Ishikawa (cell line): ENCODE measurements at regions not wholly inside any gene's neighbourhood (a gene's known extent, or its start where the extent isn't known, plus 50 kb on each side); places are given as distances from the start of the nearest gene placed in this dataset.

Experiments used
- CEBPB ChIP-seq: IDR thresholded peaks from 2 replicates; pipeline ENCODE4 v1.6.1; 2012
- CREB1 ChIP-seq: IDR thresholded peaks from 2 replicates; pipeline ENCODE4 v1.6.1; 2012; ENCODE audit warnings: low read depth
- EGR1 ChIP-seq: IDR thresholded peaks from 2 replicates; pipeline ENCODE4 v1.6.1; 2012
- EP300 ChIP-seq: IDR thresholded peaks from 2 replicates; pipeline ENCODE4 v1.6.1; 2012; ENCODE audit warnings: borderline replicate concordance
- FOXM1 ChIP-seq: IDR thresholded peaks from 2 replicates; pipeline ENCODE4 v1.6.1; 2012; ENCODE audit warnings: low read depth, borderline replicate concordance
- MAX ChIP-seq: IDR thresholded peaks from 2 replicates; pipeline ENCODE4 v1.6.1; 2012
- NFIC ChIP-seq: IDR thresholded peaks from 2 replicates; pipeline ENCODE4 v1.6.1; 2012
- RAD21 ChIP-seq: IDR thresholded peaks from 2 replicates; pipeline ENCODE4 v1.6.1; 2012; ENCODE audit warnings: low read depth
- REST ChIP-seq: IDR thresholded peaks from 2 replicates; pipeline ENCODE4 v1.6.1; 2012; ENCODE audit warnings: low read depth, mild to moderate bottlenecking
- TAF1 ChIP-seq: IDR thresholded peaks from 2 replicates; pipeline ENCODE4 v1.6.1; 2012; ENCODE audit warnings: low read depth, mild to moderate bottlenecking
- TCF12 ChIP-seq: IDR thresholded peaks from 2 replicates; pipeline ENCODE4 v1.6.1; 2012; ENCODE audit warnings: low read depth
- TEAD4 ChIP-seq: IDR thresholded peaks from 2 replicates; pipeline ENCODE4 v1.6.1; 2012
- YY1 ChIP-seq: IDR thresholded peaks from 2 replicates; pipeline ENCODE4 v1.6.1; 2012; ENCODE audit warnings: low read depth
- ZBTB7A ChIP-seq: IDR thresholded peaks from 2 replicates; pipeline ENCODE4 v1.6.1; 2012; ENCODE audit warnings: low read depth
- TF ChIP-seq, protein P1 (sequence below): IDR thresholded peaks from 2 replicates; pipeline ENCODE4 v1.6.1; 2012

- TF ChIP-seq EGR1 (no peak), TCF12 (no peak), TAF1 (no peak), CEBPB (no peak), RAD21 (no peak), NFIC (no peak), YY1 (no peak), MAX (no peak), FOXM1 (no peak), ZBTB7A (no peak), EP300 (no peak), TEAD4 (no peak), CREB1 (no peak), REST (no peak)
- TF ChIP-seq, protein P1, sequence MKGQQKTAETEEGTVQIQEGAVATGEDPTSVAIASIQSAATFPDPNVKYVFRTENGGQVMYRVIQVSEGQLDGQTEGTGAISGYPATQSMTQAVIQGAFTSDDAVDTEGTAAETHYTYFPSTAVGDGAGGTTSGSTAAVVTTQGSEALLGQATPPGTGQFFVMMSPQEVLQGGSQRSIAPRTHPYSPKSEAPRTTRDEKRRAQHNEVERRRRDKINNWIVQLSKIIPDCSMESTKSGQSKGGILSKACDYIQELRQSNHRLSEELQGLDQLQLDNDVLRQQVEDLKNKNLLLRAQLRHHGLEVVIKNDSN: no peak
These were observed 227.4 kb downstream of the MBD2 start for GRCh38 chr18:53997064-53997463.

GRCh38 chr18:53994016-53994415 is 230.5 kb downstream of the MBD2 start:
- TF ChIP-seq TCF12 (no peak), NFIC (no peak), EGR1 (no peak), FOXM1 (no peak)
- TF ChIP-seq, protein P1: no peak

- no peak for TF ChIP-seq ZBTB7A
- TF ChIP-seq NFIC: no peak
- TF ChIP-seq REST: no peak
- TF ChIP-seq MAX: no peak
- TF ChIP-seq, protein P1: no peak
- TF ChIP-seq TAF1: no peak
- TF ChIP-seq EGR1: no peak
- TF ChIP-seq CREB1: no peak
- no peak for TF ChIP-seq YY1
- TF ChIP-seq CEBPB: no peak
These were observed 232.7 kb downstream of the MBD2 start for GRCh38 chr18:53991805-53992204.

DNA sequence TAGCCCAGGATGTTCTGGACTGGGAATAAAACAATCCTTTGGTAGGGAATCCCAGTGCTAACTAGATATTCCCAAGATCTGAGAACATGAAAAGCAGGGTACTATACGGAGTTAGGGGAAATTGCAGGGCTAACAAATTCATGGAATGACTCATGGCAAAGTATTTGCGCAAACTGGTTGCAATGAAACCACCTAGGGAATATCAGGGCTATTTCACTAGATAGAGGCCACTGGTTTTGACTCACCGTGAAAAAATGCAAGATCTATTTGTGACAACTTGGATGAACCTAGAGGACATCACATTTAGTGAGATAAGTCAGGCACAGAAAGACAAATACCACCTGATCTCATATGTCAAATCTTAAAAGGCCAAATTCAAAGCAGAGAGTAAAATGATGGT is 233.3 kb downstream of the MBD2 start:
- TF ChIP-seq CEBPB: no peak
- no peak for TF ChIP-seq ZBTB7A
- no peak for TF ChIP-seq YY1
- TF ChIP-seq, protein P1: no peak
- no peak for TF ChIP-seq MAX
- TF ChIP-seq EGR1: no peak
- no peak for TF ChIP-seq TEAD4
- no peak for TF ChIP-seq CREB1
- TF ChIP-seq FOXM1: no peak
- TF ChIP-seq REST: no peak
- TF ChIP-seq RAD21: no peak
- no peak for TF ChIP-seq TCF12
